ENCODE measurements at regions not wholly inside any gene's neighbourhood (a gene's known extent, or its start where the extent isn't known, plus 50 kb on each side); places are given as distances from the start of the nearest gene placed in this dataset.

GRCh38 chr5:66413931-66414330 is 182.3 kb upstream of the MAST4 start:
- TF ChIP-seq CTCF (IDR thresholded peaks at IDR 0.05) (no peak), POLR2A (IDR thresholded peaks at IDR 0.05) (no peak), EP300 (IDR thresholded peaks at IDR 0.05; ENCODE audit: low read depth) (no peak), POLR2AphosphoS5 (IDR thresholded peaks at IDR 0.05) (no peak)
